GM19043 (cell line): ENCODE measurements at regions not wholly inside any gene's neighbourhood (a gene's known extent, or its start where the extent isn't known, plus 50 kb on each side); places are given as distances from the start of the nearest gene placed in this dataset.

Experiments
- ATAC-seq: cut with Tn5 transposase; IDR thresholded peaks from one replicate; pipeline ENCODE4 v1.9.1; 2021; ENCODE audit warnings: low read depth; ENCODE audit not compliant: unreplicated experiment

- ATAC-seq = no peak
Observed at GRCh38 chr3:88535563-88535962, 385.8 kb downstream of the C3orf38 start.

- no peak for ATAC-seq
Observed at GRCh38 chr3:88542916-88543315, 393.2 kb downstream of the C3orf38 start.

GRCh38 chr3:88572450-88572849, 422.7 kb downstream of the C3orf38 start:
- ATAC-seq = no peak

GRCh38 chr3:88573472-88573871, 423.7 kb downstream of the C3orf38 start:
- no peak for ATAC-seq

- ATAC-seq = no peak
Observed at GRCh38 chr3:88574146-88574545, 424.4 kb downstream of the C3orf38 start.

GRCh38 chr3:88584451-88584850, 434.7 kb downstream of the C3orf38 start:
- ATAC-seq = no peak

GRCh38 chr3:88586121-88586640, 436.4 kb downstream of the C3orf38 start:
- no peak for ATAC-seq

- no peak for ATAC-seq
Observed at GRCh38 chr3:88589138-88589537, 439.4 kb downstream of the C3orf38 start.

- no peak for ATAC-seq
Observed at GRCh38 chr3:88595026-88595425, 445.3 kb downstream of the C3orf38 start.

- no peak for ATAC-seq
Observed at GRCh38 chr3:88596451-88596850, 446.7 kb downstream of the C3orf38 start.

- no peak for ATAC-seq
Observed at GRCh38 chr3:88610820-88611219, 461.1 kb downstream of the C3orf38 start.

GRCh38 chr3:88611826-88612326, 462.1 kb downstream of the C3orf38 start:
- ATAC-seq = no peak

- no peak for ATAC-seq
Observed at GRCh38 chr3:88616413-88616812, 466.7 kb downstream of the C3orf38 start.

GRCh38 chr3:88617283-88617682, 467.5 kb downstream of the C3orf38 start:
- ATAC-seq = no peak

GRCh38 chr3:88618021-88618645, 468.4 kb downstream of the C3orf38 start:
- ATAC-seq = no peak

- no peak for ATAC-seq
Observed at GRCh38 chr3:88621586-88621985, 471.8 kb downstream of the C3orf38 start.

- no peak for ATAC-seq
Observed at GRCh38 chr3:88623709-88624108, 473.9 kb downstream of the C3orf38 start.

- no peak for ATAC-seq
Observed at GRCh38 chr3:88626456-88627120, 476.8 kb downstream of the C3orf38 start.

GRCh38 chr3:88628901-88629300, 478.5 kb upstream of the EPHA3 start:
- no peak for ATAC-seq

- ATAC-seq = no peak
Observed at GRCh38 chr3:88632226-88632625, 475.2 kb upstream of the EPHA3 start.

GRCh38 chr3:88640581-88640980, 466.8 kb upstream of the EPHA3 start:
- no peak for ATAC-seq

- ATAC-seq = no peak
Observed at GRCh38 chr3:88641033-88641604, 466.3 kb upstream of the EPHA3 start.
